Activated CD4-positive, alpha-beta T cell treated with anti-CD3 and anti-CD28 coated beads, Interleukin-2, amount 50 U/mL, for 16 hours (primary cell): ENCODE measurements at regions not wholly inside any gene's neighbourhood (a gene's known extent, or its start where the extent isn't known, plus 50 kb on each side); places are given as distances from the start of the nearest gene placed in this dataset.
"Not testable (repeated sequence)": the region's sequence is repeated elsewhere in the genome, so short reads cannot be mapped to it uniquely, and the experiment has no call there.

Experiments used
- DNase-seq: peaks from one replicate; pipeline ENCODE4 v3.0.0-alpha.2; 2020

DNA sequence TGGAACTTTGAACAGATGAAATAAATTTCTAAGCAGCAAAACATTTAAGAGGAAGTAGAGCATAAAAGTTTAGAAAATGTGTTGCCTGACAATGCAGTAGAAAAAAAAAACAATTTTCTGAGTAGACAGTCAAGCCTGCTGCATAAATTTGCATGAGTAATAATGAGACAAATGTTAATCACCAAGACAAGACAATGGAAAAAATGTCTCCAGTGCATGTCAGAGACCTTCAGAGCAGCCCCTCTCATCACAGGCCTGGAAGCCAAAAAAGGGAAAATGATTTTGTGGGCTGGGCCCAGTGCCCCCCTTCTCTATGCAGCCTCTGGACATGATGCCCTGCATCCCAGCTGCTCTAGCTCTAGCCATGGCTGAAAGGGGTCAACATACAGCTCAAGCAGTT, 204.6 kb downstream of the COX18 start:
- no peak for DNase-seq

DNA sequence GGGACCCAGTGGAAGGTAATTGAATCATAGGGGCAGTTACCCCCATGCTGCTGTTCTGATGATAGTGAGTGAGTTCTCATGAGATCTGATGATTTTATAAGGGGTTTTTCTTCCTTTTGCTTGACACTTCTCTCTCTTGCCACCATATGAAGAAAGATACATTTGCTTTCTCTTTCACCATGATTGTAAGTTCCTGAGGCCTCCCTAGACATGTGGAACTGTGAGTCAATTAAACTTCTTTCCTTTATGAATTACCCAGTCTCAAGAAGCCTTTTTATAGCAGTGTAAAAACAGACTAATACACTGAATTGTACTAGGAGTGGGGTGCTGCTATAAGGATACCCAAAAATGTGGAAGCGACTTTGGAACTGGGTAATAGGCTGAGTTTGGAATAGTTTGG, 205.2 kb downstream of the COX18 start:
- DNase-seq, result not testable (repeated sequence)

DNA sequence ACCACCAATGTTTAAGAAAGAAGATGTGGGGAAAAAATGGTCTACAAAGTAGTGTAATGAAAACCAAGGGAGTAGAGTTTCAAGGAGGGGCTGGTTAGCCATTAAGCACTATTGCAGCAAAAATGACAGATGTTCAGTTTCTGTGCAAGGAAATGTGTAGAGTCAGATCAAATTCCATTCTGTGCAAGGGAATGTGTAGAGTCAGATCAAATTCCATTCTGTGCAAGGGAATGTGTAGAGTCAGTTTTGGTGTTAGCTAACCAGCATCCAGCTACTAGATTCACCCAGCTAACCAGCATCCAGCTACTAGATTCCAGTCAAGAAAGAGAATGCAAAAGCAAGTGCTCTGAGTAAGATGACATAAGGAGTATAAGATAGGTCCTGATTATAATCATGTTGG, 208.8 kb downstream of the COX18 start:
- no peak for DNase-seq

GRCh38 chr4:72858328-72858727, 211.2 kb downstream of the COX18 start:
- DNase-seq, result no peak

GRCh38 chr4:72857787-72858186, 211.7 kb downstream of the COX18 start:
- no peak for DNase-seq

- no peak for DNase-seq
These were observed 212.3 kb downstream of the COX18 start for GRCh38 chr4:72857216-72857615.

GRCh38 chr4:72846280-72847111, 223.0 kb downstream of the COX18 start:
- no peak for DNase-seq

GRCh38 chr4:72843466-72843865, 226.1 kb downstream of the COX18 start:
- DNase-seq, result no peak

- no peak for DNase-seq
These were observed 227.2 kb downstream of the COX18 start for GRCh38 chr4:72842323-72842722.

GRCh38 chr4:72840166-72840565, 229.3 kb downstream of the COX18 start:
- not testable (repeated sequence) for DNase-seq

DNA sequence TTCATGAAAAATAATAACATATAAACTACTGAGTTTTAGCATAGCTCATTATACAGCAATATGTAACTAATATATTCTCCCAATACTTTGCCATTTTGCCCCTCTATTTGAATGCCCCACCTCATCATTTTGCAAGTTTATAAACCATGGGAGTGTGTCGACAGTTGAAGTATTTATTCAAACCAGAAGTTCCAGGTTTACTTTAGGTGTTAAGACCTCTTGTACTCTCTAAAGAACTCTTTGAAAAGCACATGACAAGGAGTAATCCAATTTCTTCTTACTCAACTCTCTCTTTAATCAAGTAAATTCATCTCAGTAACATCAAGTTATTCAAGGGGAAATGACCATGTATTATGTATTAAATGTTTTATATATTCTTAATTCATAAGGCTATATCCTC, 240.7 kb downstream of the COX18 start:
- no peak for DNase-seq

DNA sequence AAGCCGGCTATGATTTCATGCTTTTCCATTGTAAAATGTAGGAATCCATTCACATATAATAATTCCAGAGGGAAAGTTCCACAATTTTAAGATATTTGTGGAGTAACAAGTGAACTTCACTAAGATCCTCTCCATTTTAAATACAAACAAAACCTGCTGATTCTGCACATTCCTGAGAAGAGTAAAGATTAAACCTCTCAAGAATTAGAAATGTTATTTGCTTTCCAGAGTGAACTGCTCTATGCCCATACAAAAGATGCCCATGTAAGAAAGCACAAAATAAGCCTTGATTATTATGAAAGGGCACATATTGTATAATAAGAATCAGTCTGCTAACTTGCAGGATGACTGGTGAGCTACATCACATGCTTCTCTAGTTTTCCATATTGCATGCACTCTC, 241.5 kb downstream of the COX18 start:
- no peak for DNase-seq

- no peak for DNase-seq
These were observed 249.4 kb downstream of the COX18 start for GRCh38 chr4:72820107-72820506.

DNA sequence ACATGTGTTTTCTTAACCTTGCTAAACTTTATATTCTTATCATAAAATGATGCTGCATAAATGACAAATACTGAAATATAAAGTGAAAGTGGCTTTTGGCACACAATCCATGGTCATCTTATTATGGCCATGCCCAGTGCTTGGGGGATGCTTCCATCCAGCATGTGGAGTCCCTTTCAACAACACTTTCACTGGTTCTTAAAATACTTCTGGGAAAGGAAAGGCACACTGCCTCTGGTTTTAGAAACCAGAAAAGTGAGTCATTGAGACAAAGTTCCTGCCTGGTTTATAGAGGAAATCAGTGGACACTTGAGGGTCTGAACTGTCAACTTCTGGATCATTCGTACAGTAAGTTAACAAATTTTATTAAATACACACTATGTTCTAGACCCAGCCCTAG, 248.0 kb upstream of the ADAMTS3 start:
- DNase-seq, result no peak

DNA sequence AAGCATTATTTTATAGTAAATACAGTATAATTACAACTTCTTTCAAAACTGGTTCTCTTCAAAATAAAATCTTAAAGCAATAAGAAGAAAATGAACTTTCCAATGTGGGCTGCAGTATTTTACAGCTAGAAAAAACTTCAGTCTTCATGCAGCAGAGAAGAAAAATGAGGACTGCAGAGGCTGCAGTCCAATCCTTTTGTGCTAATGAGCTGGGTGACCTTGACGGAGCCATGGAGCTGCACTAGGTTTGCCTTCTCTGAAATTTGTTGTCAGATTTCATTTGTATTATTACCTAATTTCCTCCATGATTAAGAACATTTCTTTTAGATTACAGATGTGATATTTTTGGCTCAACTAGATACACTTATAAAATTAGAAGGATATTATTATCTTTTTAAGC, 245.2 kb upstream of the ADAMTS3 start:
- no peak for DNase-seq

DNA sequence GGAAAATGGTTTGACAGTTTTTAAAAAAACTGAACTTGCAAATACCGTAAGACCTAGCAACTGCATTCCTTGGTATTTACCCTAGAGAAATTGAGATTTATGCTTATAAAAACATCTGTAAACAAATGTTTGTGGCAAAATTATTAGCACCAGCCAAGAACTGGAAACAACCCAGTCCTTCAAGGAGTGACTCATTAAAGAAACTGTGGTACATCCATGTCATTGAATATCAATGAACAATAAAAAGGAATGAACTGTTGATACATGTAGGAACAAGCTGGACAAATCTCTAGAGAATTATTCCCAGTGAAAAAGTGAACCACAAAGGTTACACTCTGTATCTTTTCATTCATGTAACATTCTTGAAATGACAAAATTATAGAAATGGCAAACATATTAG, 240.2 kb upstream of the ADAMTS3 start:
- DNase-seq, result no peak

DNA sequence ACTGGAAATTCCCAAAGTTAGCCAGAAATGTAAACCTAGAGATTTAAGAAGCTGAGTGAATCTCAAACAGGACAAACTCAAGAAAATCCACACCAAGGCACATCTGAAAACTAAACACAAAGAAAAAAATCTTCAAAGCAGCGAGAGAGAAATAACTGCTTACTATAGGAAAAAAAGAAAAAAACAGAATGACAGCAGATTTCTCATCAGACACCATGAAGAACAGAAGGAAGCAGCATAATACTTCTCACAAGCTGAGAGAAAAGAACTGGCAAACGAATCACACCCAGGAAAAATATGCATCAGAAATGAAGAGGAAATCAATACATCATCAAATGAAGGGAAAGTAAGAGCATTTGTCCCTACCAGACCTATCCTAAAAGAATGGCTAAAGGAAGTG, 236.3 kb upstream of the ADAMTS3 start:
- no peak for DNase-seq

DNA sequence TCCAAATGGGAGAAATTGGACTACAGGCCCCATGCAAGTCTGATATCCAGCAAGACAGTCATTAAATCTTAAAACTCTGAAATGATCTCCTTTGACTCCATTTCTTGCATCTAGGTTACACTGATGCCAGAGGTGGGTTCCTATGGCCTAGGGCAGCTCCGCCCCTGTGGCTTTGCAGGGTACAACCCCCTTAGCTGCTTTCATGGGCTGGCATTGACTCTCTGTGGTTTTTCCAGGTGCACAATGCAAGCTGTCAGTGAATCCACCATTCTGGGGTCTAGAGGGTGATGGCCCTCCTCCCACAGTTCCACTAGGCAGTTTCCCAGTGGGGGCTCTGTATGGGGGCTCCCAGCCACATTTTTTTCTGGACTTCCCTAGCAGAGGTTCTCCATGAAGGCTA, 228.5 kb upstream of the ADAMTS3 start:
- no peak for DNase-seq

DNA sequence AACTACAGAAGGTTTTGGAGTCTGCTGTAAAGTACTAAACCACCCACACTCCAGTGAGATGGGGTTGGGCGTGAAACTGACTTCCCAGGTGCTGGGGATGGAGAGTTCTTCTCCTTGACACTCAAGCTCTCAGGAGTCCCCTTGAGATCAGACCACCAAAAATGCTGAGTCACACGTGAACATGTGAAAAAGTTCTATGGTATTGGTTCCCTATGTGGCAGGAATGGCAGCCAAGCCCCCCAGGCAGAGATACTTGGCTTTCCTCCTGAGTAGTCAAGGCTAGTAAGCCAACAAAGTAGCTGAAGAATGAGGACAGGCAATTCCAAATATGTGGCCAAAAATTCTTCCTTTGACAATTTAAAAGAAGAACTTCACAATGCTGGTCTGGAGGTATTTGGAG, 222.0 kb upstream of the ADAMTS3 start:
- DNase-seq, result no peak

DNA sequence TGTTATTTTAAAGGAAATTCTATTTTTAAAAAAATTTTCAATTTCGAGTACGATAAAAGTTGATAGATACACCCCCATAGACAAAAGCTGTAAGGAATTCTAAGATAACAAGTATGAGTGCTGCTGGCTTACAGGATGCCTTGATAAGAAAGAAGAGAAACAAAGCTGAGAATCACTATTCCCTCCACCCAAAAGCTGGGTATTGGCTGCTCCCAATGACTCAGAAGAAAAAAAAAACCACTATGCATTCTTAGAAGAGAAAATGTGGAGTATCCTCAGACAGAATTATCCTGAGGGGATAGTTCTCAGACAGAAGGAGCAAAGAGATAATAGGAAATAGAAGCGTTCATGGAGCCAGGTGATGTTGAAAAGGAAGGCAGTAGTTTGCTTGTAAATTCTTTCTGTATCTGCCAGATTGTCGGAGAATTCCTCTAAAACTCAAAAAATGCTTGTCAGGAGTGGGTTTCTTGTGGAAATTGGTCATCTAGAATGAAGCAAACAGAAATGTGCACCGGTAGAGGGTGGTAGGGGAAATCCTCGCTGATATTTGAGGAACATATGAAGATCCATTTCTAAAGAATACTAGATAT, 217.5 kb upstream of the ADAMTS3 start:
- DNase-seq, result no peak

GRCh38 chr4:72779241-72779640, 210.2 kb upstream of the ADAMTS3 start:
- DNase-seq, result no peak

DNA sequence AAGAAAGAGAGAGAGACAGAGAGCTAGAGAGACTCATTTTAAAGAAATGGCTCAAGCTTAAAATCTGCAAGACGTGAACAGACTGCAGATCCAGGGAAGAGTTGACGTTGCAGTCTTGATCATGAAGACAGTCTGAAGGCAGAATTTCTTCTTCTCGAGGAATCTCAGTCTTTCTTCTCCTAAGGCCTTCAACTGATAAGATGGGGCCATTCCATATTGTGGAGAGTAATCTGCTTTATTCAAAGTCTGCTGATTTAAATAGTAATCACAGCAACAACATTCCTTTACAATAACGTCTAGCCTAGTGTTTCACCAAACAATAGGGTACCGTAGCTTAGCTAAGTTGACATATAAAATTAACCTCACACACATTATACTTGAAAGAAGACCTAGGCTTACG, 208.4 kb upstream of the ADAMTS3 start:
- DNase-seq, result no peak

DNA sequence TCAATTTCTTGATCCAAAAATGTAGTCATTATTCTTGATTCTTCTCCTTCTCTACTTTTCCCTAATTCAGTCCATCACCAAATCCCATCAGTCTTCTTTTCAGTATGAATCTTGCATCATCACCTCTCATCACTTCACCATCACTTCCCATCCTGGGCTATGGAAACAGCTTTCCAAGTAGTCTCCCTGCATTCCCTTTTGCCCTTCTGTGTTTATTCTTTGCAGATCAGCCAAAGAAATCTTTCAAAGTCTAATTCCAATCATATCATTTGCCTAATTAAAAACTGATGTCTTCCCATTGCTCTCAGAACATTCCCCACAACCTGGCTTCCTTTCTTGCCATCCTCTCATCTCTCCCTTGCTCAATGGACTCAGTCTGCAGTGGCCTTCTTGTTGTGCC, 201.7 kb upstream of the ADAMTS3 start:
- no peak for DNase-seq

DNA sequence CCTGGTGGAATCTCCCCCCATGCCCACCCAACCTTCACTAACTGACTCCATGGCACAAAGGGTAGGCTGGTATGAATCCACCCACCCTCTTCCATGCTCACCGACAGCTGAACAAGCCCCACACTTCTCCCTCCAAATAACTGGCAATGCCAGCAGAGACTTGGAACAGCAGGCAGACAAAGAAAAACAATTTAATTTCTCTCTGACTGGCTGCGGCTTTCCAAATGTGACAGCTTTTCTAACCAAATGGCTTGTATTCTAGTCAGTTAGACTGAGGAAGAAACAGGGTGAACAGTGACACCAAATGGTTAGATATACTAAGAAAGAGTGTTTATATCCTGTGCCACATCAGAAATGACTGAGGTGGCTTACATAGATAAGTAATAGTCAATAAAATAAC, 199.3 kb upstream of the ADAMTS3 start:
- DNase-seq, result no peak
